Keratinocyte (primary cell): ENCODE measurements at regions not wholly inside any gene's neighbourhood (a gene's known extent, or its start where the extent isn't known, plus 50 kb on each side); places are given as distances from the start of the nearest gene placed in this dataset.
"Not testable (repeated sequence)": the region's sequence is repeated elsewhere in the genome, so short reads cannot be mapped to it uniquely, and the experiment has no call there.

ENCODE experiments used
- DNase-seq: peaks from one replicate; pipeline ENCODE4 v3.0.0-alpha.2; 2011; ENCODE audit warnings: low read depth, missing footprints, low spot score
- FAIRE-seq: peaks from 2 replicates; lab custom pipeline; 2011; peaks lifted over from hg19 to GRCh38; lab: Jason Lieb, UNC
- H2AFZ ChIP-seq: 2 replicates; pipeline ENCODE4 v1.6.0; 2012; ENCODE audit warnings: low read length, control low read depth, inconsistent platforms; ENCODE audit not compliant: control insufficient read depth
- H3K27ac ChIP-seq: 2 replicates; pipeline ENCODE4 v1.5.1; 2011; ENCODE audit warnings: low read length; ENCODE audit not compliant: control insufficient read depth, insufficient read depth
- H3K27me3 ChIP-seq: 3 replicates; pipeline ENCODE4 v1.6.0; 2011; ENCODE audit warnings: low read length; ENCODE audit not compliant: control insufficient read depth, insufficient read depth; ENCODE audit errors: extremely low read depth
- H3K36me3 ChIP-seq, 2 experiments: 2 replicates in 1 of 2; 3 replicates in 1 of 2; pipeline ENCODE4 v1.5.1; 2011; ENCODE audit warnings: low read length in 2 of 2, mild to moderate bottlenecking in 1 of 2; ENCODE audit not compliant: control insufficient read depth in 2 of 2, insufficient read depth in 2 of 2; ENCODE audit errors: extremely low read depth in 1 of 2
- H3K4me1 ChIP-seq: 3 replicates; pipeline ENCODE4 v1.5.1; 2011; ENCODE audit warnings: low read length; ENCODE audit not compliant: control insufficient read depth, insufficient read depth; ENCODE audit errors: extremely low read depth
- H3K4me2 ChIP-seq: 3 replicates; pipeline ENCODE4 v1.6.0; 2011; ENCODE audit warnings: low read depth, low read length; ENCODE audit not compliant: control insufficient read depth, insufficient read depth; ENCODE audit errors: extremely low read depth
- H3K4me3 ChIP-seq, 3 experiments: fragments of 200-600 bp in 1 of 3; sonication (generic) in 1 of 3; 2 replicates in 2 of 3; 3 replicates in 1 of 3; pipeline ENCODE4 v1.5.1; 2011 to 2016; ENCODE audit warnings: low read length in 3 of 3, mild to moderate bottlenecking in 3 of 3, control low read depth in 2 of 3, inconsistent platforms in 1 of 3, low read depth in 1 of 3, mixed read lengths in 1 of 3, mixed run types in 1 of 3, moderate library complexity in 1 of 3; ENCODE audit not compliant: control insufficient read depth in 2 of 3, insufficient read depth in 2 of 3; ENCODE audit errors: extremely low read depth in 1 of 3
- H3K79me2 ChIP-seq: 2 replicates; pipeline ENCODE4 v1.6.0; 2012; ENCODE audit warnings: low read length; ENCODE audit not compliant: control insufficient read depth, insufficient read depth
- H3K9ac ChIP-seq: 3 replicates; pipeline ENCODE4 v1.6.0; 2011; ENCODE audit warnings: low read length; ENCODE audit not compliant: control insufficient read depth, insufficient read depth; ENCODE audit errors: extremely low read depth
- H3K9me1 ChIP-seq: 3 replicates; pipeline ENCODE4 v1.6.0; 2011; ENCODE audit warnings: low read length; ENCODE audit not compliant: control insufficient read depth, insufficient read depth; ENCODE audit errors: extremely low read depth
- H3K9me3 ChIP-seq: 2 replicates; pipeline ENCODE4 v1.5.1; 2012; ENCODE audit warnings: low read depth, low read length; ENCODE audit not compliant: control insufficient read depth
- H4K20me1 ChIP-seq: 3 replicates; pipeline ENCODE4 v1.6.0; 2011; ENCODE audit warnings: low read length; ENCODE audit not compliant: control insufficient read depth, insufficient read depth; ENCODE audit errors: extremely low read depth
- EZH2 ChIP-seq: IDR thresholded peaks from one replicate; pipeline ENCODE4 v1.6.1; 2012; ENCODE audit warnings: inconsistent platforms, mild to moderate bottlenecking, low read length, moderate library complexity
- dilution Hi-C: fragments of 300-500 bp; cut with MboI; formaldehyde crosslinking; loops from one replicate; pipeline ENCODE4 v1.7.0; 2020; ENCODE audit warnings: low sequenced_read_pairs; ENCODE audit not compliant: extremely low pct_ligation_motif_present
- TF ChIP-seq, protein P1 (sequence below), 3 experiments: IDR thresholded peaks in 1 of 3; conservative IDR thresholded peaks in 1 of 3; optimal IDR thresholded peaks in 1 of 3; 2 replicates in 2 of 3; 3 replicates in 1 of 3; pipeline versions ENCODE3 to v1.5.1; 2011; ENCODE audit warnings: low read length in 3 of 3, mild to moderate bottlenecking in 3 of 3, moderate library complexity in 2 of 3, control low read depth in 1 of 3, inconsistent platforms in 1 of 3; ENCODE audit not compliant: insufficient read depth in 2 of 3; ENCODE audit errors: extremely low read depth in 1 of 3

GRCh38 chr20:26324177-26324576, 627.5 kb upstream of the ZNF337 start:
- dilution Hi-C loops: no loop called here
- DNase-seq (no peak), FAIRE-seq (no peak)
- no peaks in the 10 kb centered on the region for H3K9me3 ChIP-seq
- H3K9ac ChIP-seq: no peak overlapping the region
- H3K4me3 ChIP-seq: no peak overlapping the region
- H3K27ac ChIP-seq: no peak overlapping the region
- no peaks in the 10 kb centered on the region for H4K20me1 ChIP-seq
- no peak overlapping the region for H2AFZ ChIP-seq
- no peaks in the 10 kb centered on the region for H3K4me1 ChIP-seq
- no peak for TF ChIP-seq EZH2
- TF ChIP-seq, protein P1, sequence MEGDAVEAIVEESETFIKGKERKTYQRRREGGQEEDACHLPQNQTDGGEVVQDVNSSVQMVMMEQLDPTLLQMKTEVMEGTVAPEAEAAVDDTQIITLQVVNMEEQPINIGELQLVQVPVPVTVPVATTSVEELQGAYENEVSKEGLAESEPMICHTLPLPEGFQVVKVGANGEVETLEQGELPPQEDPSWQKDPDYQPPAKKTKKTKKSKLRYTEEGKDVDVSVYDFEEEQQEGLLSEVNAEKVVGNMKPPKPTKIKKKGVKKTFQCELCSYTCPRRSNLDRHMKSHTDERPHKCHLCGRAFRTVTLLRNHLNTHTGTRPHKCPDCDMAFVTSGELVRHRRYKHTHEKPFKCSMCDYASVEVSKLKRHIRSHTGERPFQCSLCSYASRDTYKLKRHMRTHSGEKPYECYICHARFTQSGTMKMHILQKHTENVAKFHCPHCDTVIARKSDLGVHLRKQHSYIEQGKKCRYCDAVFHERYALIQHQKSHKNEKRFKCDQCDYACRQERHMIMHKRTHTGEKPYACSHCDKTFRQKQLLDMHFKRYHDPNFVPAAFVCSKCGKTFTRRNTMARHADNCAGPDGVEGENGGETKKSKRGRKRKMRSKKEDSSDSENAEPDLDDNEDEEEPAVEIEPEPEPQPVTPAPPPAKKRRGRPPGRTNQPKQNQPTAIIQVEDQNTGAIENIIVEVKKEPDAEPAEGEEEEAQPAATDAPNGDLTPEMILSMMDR (optimal IDR thresholded peaks at IDR 0.05 in 1 of 3, IDR thresholded peaks at IDR 0.05 in 1 of 3, conservative IDR thresholded peaks at IDR 0.05 in 1 of 3; ENCODE audit: extremely low read depth in 1 of 3, insufficient read depth in 2 of 3, low read length in 3 of 3): no peak
- no peaks in the 10 kb centered on the region for H3K27me3 ChIP-seq
- H3K4me2 ChIP-seq: no peak overlapping the region
- H3K36me3 ChIP-seq: no peaks in the 10 kb centered on the region
- no peaks in the 10 kb centered on the region for H3K9me1 ChIP-seq
- no peaks in the 10 kb centered on the region for H3K79me2 ChIP-seq

DNA sequence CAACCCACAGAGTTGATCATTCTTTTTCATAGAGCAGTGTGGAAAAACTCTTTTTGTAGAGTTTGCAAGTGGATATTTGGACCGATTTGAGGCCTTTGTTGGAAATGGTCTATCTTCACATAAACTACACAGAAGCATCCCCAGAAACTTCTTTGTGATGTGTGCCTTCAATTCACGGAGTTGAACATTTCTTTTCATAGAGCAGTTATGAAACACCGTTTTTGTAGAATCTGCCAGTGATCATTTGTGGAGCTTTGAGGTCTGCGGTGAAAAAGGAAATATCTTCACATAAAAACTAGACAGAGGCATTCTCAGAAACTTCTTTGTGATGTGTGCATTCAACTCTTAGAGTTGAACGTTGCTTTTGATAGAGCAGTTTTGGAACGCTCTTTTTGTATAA, 618.4 kb upstream of the ZNF337 start:
- no peaks in the 10 kb centered on the region for H4K20me1 ChIP-seq
- H2AFZ ChIP-seq: no peak overlapping the region
- no peaks in the 10 kb centered on the region for H3K27me3 ChIP-seq
- H3K4me3 ChIP-seq: no peak overlapping the region
- no peak overlapping the region for H3K27ac ChIP-seq
- no peak for FAIRE-seq
- TF ChIP-seq, protein P1 (optimal IDR thresholded peaks at IDR 0.05 in 1 of 3, IDR thresholded peaks at IDR 0.05 in 1 of 3, conservative IDR thresholded peaks at IDR 0.05 in 1 of 3; ENCODE audit: extremely low read depth in 1 of 3, insufficient read depth in 2 of 3, low read length in 3 of 3): no peak
- no peak for TF ChIP-seq EZH2
- DNase-seq: no peak
- H3K4me2 ChIP-seq: no peak overlapping the region
- no peaks in the 10 kb centered on the region for H3K79me2 ChIP-seq
- no peaks in the 10 kb centered on the region for H3K4me1 ChIP-seq
- H3K9me1 ChIP-seq: no peaks in the 10 kb centered on the region
- no peak overlapping the region for H3K9ac ChIP-seq
- dilution Hi-C loops: no loop called here
- no peaks in the 10 kb centered on the region for H3K36me3 ChIP-seq
- no peaks in the 10 kb centered on the region for H3K9me3 ChIP-seq

- DNase-seq, FAIRE-seq, H3K4me3 ChIP-seq: not testable (repeated sequence)
Observed at GRCh38 chr20:26309720-26310119, 613.1 kb upstream of the ZNF337 start.

More at GRCh38 chr20:26309720-26310119, 613.1 kb upstream of the ZNF337 start:
- H3K27ac ChIP-seq, H3K27me3 ChIP-seq, dilution Hi-C loops, H4K20me1 ChIP-seq, H2AFZ ChIP-seq, H3K9me3 ChIP-seq, H3K79me2 ChIP-seq, H3K9ac ChIP-seq, H3K36me3 ChIP-seq, H3K9me1 ChIP-seq, H3K4me2 ChIP-seq, H3K4me1 ChIP-seq: not testable (repeated sequence)
